Activated CD4-positive, alpha-beta T cell treated with anti-CD3 and anti-CD28 coated beads, Interleukin-2, amount 50 U/mL, for 24 hours (primary cell): ENCODE measurements at regions not wholly inside any gene's neighbourhood (a gene's known extent, or its start where the extent isn't known, plus 50 kb on each side); places are given as distances from the start of the nearest gene placed in this dataset.
"Not testable (repeated sequence)": the region's sequence is repeated elsewhere in the genome, so short reads cannot be mapped to it uniquely, and the experiment has no call there.

Experiments
- DNase-seq, 2 donors: peaks; one replicate each; pipeline ENCODE4 v3.0.0-alpha.2; 2020; ENCODE audit warnings: low read depth in 1 of 2, low spot score in 1 of 2

- no peak for DNase-seq
Measured at GRCh38 chrX:10945498-10945897, 165.6 kb upstream of the HCCS start.

DNA sequence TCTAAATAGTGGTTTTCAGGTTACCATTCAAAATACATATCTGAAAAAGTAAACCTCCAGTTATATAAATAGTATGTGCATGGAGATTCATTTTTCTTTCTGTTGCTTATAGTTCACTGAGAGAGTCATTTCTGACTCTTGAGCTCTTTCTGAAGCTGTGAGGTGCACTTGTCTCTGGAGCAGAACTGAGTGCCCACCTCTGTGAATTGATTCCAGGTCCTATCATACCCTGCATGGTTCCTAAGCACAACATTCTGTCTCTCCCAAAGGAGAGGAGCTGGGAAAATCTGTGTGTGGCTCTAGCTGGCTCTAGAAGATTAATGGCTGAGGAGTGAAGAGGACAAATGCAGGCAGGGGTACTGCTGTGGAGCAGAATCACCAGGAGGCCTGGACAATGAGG lies 161.6 kb upstream of the HCCS start:
- no peak for DNase-seq

GRCh38 chrX:10952619-10953018 lies 158.5 kb upstream of the HCCS start:
- no peak for DNase-seq

- DNase-seq: no peak
Measured at GRCh38 chrX:10965174-10965798, 145.8 kb upstream of the HCCS start.

GRCh38 chrX:10966057-10966456 lies 145.1 kb upstream of the HCCS start:
- no peak for DNase-seq

DNA sequence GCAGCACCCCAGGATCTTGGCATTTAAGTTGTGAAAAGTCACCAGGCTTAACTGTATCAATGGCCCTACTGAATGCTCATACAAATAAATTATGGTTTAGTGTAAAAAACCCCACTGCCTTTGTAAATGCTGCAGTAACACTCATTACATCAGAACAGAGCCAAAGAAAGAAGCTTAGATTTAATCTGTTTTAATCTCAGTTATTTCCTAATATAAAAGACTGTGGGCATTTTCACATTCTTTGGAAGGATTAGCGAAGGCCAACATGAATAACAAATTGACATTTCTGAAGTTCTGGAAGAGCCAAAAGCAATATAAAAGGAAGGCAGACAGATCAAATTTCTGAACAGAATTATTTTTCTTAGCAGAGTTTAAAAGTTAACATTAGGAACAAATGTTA lies 140.0 kb upstream of the HCCS start:
- DNase-seq: no peak

DNA sequence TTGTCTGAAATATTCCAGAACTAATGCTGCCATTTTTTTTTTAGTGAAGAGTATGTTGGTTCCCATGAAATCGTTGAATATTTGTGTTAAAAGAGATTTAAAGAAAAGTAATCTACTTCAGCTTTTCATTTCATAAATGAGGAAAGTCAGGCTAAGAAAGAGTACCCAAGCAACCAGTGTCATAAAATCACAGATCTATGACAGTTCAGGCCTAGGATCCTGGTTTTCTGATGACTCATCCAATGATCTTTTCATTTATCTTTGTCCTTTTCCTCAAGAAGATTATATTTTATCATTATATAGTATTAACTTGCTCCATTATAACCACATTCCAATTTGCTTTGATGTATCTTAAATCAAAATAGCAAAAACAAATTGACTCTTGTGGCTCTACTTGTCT lies 139.4 kb upstream of the HCCS start:
- no peak for DNase-seq

DNA sequence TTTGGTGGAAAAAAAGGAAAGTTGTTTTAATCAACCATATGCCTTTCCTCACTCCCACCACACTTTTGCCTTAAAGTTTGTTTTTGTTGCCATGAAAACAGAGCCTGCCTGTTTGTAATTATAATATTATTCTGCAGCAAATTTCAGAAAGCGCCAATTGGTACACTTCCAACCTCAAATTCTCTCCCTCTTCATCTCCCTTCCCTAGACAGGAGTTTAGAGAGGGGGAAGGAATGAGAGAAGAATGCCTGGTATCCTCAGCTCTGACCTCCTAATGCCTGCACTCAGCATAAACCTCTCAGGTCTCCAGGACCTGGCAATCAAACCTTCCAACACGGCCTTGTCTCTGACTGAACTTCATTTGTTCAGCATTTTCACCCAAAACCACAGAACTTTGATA lies 138.4 kb upstream of the HCCS start:
- DNase-seq: no peak

GRCh38 chrX:10974920-10975319 lies 136.2 kb upstream of the HCCS start:
- no peak for DNase-seq

GRCh38 chrX:10979956-10980355 lies 131.2 kb upstream of the HCCS start:
- DNase-seq: no peak

DNA sequence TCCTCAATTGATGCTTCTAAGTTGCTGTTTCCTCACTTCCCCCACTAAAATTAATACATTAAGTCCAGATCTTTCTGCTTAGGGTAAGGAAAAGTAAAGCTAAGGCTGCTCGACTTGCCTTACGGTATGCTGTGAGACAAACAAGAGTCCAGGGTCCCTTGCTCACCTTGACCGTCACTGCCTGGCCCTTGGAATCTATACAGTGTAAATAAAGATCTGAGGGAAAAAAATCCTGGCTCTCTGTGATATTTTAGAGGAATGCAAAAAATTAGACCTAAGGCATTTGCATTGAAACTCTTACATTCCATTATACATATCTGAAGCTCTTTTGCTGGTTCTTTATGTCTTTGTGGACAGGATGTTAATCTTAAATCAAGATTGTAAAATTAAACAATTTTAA lies 129.6 kb upstream of the HCCS start:
- DNase-seq: no peak

DNA sequence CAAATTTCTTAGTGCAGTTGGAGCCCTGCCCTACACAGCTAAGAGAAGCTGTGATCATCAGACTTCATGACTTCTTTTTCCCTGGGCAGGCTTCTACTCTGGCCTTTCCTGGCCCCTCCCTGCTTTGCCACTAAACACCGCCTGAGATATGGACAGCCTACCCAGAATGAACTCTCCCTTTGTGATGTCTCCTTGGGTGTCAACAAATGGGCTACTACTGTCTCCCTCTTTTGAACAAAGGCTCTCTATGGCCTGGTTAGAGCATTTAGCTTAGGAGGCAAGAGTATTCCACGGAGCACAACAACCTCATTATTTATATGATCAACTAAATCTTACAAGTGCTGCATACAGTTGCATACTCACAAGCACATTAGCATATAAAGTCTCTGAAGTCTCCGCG lies 127.6 kb upstream of the HCCS start:
- no peak for DNase-seq

DNA sequence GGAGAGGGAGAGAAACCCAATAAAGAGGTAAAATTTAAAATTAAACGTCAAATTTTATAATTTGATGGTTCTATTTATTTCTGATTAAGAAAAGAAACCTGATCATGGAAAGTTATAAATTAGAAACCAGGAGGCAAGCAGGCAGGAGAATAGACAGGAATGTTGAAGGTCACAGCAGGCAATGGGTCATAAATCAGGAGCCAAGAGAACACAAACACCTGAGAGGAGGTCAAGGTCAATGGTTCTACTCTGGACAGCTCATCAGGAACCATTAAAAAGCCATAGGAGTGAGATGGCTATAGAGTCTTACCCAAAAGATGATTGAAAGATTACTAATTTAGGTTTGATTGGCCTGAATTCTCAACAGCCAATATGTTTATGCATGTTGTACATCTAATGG lies 126.9 kb upstream of the HCCS start:
- DNase-seq: no peak

- no peak for DNase-seq
Measured at GRCh38 chrX:10986616-10987015, 124.5 kb upstream of the HCCS start.

DNA sequence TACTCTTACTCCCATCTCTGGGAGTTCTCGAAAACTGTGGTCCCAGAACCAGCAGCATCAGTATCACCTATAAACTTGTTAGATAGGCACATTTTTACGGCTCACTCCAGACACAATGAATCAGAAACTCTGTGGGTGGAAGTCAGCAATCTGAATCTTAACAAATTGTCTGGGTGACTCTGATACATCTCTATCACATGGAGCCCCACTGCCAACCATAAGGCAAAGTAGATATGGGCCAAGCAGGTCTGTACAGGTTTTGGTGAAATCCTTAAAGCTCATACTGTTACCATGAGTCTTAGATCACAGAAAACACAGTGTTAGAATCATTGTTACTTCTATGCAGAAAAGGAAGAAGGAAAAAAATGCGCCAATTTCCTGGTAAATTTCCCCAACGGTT lies 122.5 kb upstream of the HCCS start:
- no peak for DNase-seq

- DNase-seq: no peak
Measured at GRCh38 chrX:10989386-10989785, 121.7 kb upstream of the HCCS start.

DNA sequence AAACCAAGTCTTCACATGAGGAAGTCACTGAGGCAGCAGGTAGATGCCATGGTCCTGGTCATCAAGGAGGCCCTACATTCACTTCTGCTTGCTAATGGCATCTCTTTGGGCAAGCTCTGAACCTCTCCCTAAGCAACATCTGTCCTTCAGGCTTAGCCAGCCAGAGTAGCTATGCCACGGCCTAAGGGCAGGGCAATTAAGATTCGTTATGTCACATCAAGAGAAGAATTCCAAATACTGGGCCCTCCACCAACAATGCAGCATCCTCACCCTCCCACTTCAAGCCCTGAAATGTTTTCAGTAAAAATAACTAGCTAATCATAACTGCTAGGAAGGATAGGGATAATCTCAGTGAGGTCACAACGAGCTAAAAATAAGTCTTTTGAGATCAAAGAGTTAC lies 120.7 kb upstream of the HCCS start:
- no peak for DNase-seq

GRCh38 chrX:10990976-10991375 lies 120.2 kb upstream of the HCCS start:
- DNase-seq: no peak

DNA sequence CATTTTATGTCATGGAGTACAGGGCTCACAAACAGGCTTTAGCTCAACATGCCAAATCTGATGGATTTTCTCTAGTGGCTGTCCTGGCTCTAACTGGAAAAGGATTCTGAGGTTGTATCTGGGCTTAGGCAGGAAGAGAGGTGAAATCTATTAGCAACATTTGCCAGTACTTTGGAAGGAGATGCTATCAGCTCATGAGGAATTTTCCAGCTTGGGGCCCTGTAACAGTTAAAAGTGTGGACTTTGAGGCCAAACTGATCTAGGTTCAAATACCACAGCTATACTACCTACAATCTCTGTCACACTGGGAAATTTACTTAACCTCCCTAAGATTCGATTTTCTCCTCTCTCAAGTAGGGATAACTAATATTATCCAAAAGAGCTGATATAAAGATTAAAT lies 119.0 kb upstream of the HCCS start:
- no peak for DNase-seq

GRCh38 chrX:11007076-11007475 lies 104.1 kb upstream of the HCCS start:
- not testable (repeated sequence) for DNase-seq

DNA sequence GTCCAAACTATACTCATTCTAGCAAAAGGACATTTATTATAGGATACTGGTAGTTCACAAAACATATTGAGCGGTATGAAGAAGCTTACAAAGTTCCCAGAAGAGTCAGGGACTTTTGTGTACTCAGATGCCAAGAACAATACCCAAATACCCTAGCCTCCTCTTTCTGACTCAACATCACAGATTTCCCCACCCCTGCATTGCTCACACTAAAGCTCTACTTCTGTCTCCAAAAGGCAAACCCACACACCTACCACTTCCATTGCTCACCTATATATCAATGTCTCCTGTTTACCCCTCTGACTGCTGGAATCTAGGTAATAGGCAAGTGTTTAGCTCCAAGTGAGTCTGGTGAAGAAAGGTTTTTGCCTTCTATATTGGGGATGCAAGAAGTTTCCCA lies 100.7 kb upstream of the HCCS start:
- DNase-seq: no peak

GRCh38 chrX:11016728-11017127 lies 94.4 kb upstream of the HCCS start:
- no peak for DNase-seq

DNA sequence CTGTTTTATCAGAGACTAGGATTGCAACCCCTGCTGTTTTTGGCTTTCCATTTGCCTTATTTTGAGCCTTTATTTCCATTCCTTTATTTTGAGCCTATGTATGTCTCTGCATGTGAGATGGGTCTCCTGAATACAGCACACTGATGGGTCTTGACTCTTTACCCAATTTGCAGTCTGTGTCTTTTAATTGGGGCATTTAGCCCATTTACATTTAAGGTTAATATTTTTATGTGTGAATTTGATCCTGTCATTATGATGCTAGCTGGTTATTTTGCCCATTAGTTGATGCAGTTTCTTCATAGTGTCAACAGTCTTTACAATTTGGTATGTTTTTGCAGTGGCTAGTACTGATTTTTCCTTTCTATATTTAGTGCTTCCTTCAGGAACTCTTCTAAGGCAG lies 88.5 kb upstream of the HCCS start:
- DNase-seq: not testable (repeated sequence)

DNA sequence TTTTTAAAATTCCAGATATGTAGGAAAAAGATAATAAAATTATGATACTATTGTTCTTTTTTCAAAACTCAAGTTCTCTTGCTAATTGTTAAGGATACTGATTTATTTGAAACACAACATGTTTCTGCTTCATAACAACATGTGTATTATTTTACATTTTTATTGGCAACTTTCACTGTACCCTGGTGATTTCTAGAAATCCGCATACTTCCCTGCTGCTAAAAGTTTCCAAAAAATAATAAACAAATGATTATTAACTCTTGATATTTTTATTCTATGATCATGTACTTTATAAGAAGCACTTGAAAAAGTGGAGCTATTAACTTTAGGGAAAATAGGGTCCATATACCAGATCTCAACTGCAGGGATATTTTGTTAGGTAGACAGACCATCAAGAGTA lies 71.2 kb upstream of the HCCS start:
- no peak for DNase-seq
